T-helper 1 cell treated with Interleukin-12 subunit alpha and Interleukin-12 subunit beta and Interleukin-4 antibody, amounts not matched to agents 30 μg/mL and 1 μg/mL, for 36 hours (primary cell): ENCODE measurements at regions not wholly inside any gene's neighbourhood (a gene's known extent, or its start where the extent isn't known, plus 50 kb on each side); places are given as distances from the start of the nearest gene placed in this dataset.
"Not testable (repeated sequence)": the region's sequence is repeated elsewhere in the genome, so short reads cannot be mapped to it uniquely, and the experiment has no call there.

Experiments used
- H3K27ac Mint-ChIP-seq: one replicate; pipeline ENCODE4 v1.8.0; 2021; ENCODE audit warnings: mild to moderate bottlenecking, mixed read lengths
- H3K27me3 Mint-ChIP-seq: one replicate; pipeline ENCODE4 v1.8.0; 2021; ENCODE audit warnings: low read depth, mixed read lengths
- H3K36me3 Mint-ChIP-seq: one replicate; pipeline ENCODE4 v1.8.0; 2021; ENCODE audit warnings: low read depth, mixed read lengths
- H3K4me1 Mint-ChIP-seq: one replicate; pipeline ENCODE4 v1.8.0; 2021; ENCODE audit warnings: low read depth, mixed read lengths
- H3K4me3 Mint-ChIP-seq: one replicate; pipeline ENCODE4 v1.8.0; 2021; ENCODE audit warnings: mild to moderate bottlenecking, moderate library complexity, mixed read lengths
- H3K9me3 Mint-ChIP-seq: one replicate; pipeline ENCODE4 v1.8.0; 2021; ENCODE audit warnings: mixed read lengths

DNA sequence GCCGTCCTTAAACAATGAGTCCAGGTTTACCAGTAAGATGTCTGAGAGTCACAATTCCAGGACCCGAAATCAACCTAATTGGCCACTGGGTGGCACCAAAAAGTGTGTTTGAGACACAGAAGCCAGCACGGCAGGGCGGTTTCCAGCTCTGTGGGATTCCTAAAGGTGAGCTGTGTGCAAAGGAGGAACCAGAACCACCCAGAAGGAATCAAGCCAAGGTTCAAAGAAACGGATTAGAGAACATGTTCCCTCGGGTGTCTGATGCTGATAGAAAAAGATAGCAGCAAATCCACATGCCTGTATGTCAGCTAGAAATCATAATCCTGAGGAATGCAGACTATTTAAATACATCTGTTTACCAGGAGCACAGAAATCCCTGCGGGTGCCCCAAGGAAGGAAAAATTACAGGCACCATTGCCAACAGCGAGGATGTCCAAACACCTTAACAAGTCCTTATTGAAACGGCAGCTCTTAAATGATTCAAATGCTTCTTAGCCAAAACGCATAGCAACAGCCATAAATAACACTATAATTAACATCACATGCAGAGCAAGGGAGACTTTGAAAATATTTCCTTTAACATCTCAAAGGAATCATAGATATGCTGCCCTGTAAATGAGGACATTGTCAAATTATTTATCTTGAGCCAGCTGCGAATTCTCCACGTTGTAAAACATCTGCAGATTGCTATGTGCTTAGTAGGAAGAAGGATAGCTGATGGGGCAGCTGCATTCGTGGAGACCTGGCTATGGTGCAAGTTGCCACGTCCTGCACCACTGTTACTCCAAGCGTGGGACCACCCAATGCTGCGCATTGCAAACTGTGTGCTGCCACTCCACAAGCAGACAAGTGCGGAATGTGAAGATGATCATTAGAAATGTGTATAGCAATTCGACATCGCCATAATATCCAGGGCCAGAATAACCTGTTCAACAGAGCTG, 318.7 kb upstream of the NCKAP5 start:
- H3K27ac Mint-ChIP-seq = no peak overlapping the region
- no peaks in the 10 kb centered on the region for H3K36me3 Mint-ChIP-seq
- H3K9me3 Mint-ChIP-seq = no peaks in the 10 kb centered on the region
- peaks cover 15% of the 10 kb centered on the region for H3K27me3 Mint-ChIP-seq
- no peak overlapping the region for H3K4me3 Mint-ChIP-seq
- H3K4me1 Mint-ChIP-seq = no peaks in the 10 kb centered on the region

DNA sequence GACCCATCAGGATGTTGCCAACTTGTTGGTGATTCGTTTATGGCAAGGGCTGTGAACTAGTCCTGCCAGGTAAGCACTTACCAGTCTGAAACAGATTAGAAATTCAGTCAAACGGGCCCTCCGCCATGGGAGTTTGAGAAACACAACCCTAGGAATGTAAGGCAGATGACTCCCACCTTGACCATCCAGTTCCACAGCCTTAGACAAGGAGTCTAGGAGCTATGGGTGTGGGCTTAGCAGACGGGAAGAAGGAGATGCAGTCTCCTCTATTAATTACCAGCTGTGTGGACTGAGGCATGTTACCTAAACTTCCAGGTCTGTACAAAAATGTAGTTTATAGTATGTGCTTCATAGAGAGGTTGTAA, 319.4 kb upstream of the NCKAP5 start:
- H3K36me3 Mint-ChIP-seq = no peaks in the 10 kb centered on the region
- no peaks in the 10 kb centered on the region for H3K9me3 Mint-ChIP-seq
- no peak overlapping the region for H3K27ac Mint-ChIP-seq
- peaks cover 15% of the 10 kb centered on the region for H3K27me3 Mint-ChIP-seq
- no peak overlapping the region for H3K4me3 Mint-ChIP-seq
- H3K4me1 Mint-ChIP-seq = no peaks in the 10 kb centered on the region

DNA sequence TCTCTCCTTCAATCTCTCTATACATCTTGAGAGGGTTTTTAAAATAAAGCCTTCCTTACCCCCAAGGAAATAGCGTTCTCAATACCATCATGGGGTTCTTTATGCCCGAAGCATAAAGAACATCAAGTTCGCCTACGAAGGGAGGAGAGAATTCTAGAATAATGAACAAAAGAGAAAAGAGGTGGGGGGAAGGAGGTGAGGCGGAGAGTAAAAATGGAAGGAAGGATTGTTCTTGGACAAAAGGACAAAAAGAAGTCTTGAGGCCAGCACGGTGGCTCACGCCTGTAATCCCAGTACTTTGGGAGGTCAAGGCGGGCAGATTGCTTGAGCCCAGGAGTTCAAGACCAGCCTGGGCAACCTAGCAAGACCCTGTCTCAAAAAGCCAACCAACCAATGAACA, 319.8 kb upstream of the NCKAP5 start:
- Mint-ChIP-seq H3K27ac (no peak overlapping the region), H3K36me3 (no peaks in the 10 kb centered on the region), H3K4me1 (no peaks in the 10 kb centered on the region), H3K27me3 (peaks cover 15% of the 10 kb centered on the region), H3K9me3 (no peaks in the 10 kb centered on the region), H3K4me3 (no peak overlapping the region)

DNA sequence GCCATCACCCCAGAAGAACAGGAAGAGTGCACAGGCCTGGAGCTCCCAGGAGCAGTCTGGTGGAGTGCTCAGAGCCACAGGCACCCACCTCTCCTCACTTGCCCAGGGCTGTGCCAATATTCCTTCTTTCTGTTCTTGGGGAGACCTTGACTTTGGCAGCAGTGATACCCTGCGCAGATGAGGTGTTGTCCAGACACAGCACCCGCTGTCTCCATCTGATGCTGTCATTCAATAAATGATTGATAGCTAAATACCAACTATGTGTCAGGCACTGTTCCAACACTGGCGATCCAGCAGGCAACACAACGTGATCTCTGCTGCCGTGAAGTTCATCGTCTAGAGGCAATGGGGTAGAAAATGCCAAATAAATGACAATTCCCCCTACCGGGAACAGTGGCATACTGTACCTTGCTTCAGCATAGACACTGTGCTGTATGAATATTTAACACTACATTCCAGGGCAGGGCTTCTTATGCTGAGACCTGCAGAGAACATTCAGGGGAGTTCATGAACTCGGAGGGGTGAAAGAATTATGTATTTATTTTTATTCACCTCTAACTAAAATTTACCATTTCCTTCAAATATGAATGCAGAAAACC, 320.5 kb upstream of the NCKAP5 start:
- Mint-ChIP-seq H3K27ac (no peak overlapping the region), H3K36me3 (no peaks in the 10 kb centered on the region), H3K9me3 (no peaks in the 10 kb centered on the region), H3K4me1 (no peaks in the 10 kb centered on the region), H3K4me3 (no peak overlapping the region), H3K27me3 (peaks cover 15% of the 10 kb centered on the region)

DNA sequence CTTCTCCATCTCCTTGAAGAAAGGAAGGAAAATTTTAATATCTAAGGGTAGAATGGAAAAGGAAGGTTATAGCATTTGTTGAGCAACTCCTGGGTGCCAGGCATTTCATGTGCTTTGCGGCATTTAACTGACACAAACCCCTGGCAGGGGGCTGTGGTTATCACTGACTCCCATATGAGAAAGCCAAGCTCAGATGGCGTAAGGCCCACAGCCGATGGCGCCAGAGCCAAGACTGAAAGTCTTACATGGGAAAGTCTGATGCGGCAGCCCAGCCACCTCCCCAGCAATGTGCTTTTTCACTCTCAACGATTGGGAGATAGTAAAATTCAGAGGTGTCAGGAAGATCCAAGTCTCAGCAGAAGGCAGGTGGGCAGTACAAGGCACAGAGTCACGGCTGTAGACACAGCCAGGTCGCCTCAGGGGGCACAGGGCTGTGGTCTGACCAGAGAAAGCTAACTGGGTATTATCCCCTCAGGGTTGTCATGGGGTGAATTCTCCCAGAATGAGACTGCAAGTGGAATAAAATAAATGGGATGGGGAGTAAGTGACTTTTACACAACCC, 324.2 kb upstream of the NCKAP5 start:
- Mint-ChIP-seq H3K4me1 (no peaks in the 10 kb centered on the region), H3K36me3 (no peaks in the 10 kb centered on the region), H3K9me3 (no peaks in the 10 kb centered on the region), H3K4me3 (no peak overlapping the region), H3K27ac (no peak overlapping the region), H3K27me3 (peaks cover 5% of the 10 kb centered on the region)

DNA sequence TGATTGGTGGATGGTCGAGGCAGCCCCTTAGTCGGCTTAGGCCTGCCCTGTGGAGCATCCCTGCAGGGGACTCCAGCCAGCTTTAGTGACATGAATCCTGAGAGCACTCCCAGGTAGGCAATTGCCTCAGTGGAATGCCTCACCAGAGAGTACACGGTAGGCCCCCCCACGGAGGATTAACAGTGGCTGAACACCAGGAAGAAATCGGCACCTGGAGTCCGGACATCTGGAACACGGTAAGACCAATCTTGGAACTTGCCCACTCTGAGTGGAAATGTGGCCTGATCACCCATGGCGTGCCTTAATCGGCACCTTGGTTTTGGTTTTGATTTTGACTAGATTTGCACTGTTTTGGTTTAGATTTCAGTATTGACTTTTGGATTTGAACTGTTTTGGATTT, 326.2 kb upstream of the NCKAP5 start:
- H3K27me3 Mint-ChIP-seq = no peaks in the 10 kb centered on the region
- H3K27ac Mint-ChIP-seq = no peak overlapping the region
- H3K4me3 Mint-ChIP-seq = no peak overlapping the region
- H3K36me3 Mint-ChIP-seq = no peaks in the 10 kb centered on the region
- H3K4me1 Mint-ChIP-seq = no peaks in the 10 kb centered on the region
- H3K9me3 Mint-ChIP-seq = no peaks in the 10 kb centered on the region

DNA sequence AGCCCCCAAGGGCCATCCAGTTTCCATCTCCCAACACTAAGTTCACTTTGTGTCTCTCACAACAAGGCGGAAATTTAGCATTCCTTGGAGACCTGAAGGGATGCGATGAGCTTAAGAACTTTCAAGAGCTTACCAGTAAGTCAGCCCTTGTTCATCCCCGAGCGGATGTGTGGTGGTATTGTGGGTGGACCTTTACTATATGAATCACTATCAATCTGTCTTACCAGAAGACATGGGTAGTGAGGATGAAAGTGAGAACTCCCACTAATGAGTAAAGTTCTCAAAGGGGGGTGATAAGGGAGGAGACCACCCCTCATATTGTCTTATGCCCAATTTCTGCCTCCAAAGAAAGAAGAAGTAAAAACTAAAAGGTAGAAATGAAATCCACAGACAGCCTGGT, 329.6 kb upstream of the NCKAP5 start:
- not testable (repeated sequence) for H3K4me3 Mint-ChIP-seq, H3K9me3 Mint-ChIP-seq, H3K36me3 Mint-ChIP-seq, H3K27ac Mint-ChIP-seq, H3K4me1 Mint-ChIP-seq, H3K27me3 Mint-ChIP-seq

DNA sequence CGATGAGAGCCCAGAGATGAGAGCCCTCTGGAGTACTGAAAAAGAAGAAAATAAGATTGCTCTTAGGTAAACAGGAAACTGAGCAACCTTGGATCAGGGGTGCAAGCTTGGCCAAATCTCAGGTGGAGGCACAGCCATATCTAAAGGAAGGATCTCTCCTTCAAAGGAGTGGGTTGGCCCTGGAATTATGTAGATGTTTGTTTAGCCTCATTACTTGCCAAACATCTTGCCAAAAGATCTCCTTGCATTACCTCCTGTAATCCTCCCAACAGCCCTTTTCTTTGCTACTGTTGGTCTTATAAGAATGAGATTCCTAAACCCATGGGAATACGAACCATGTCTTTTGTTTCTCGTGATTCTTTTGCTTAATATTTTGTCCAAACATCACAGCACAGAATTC, 332.6 kb upstream of the NCKAP5 start:
- Mint-ChIP-seq H3K27ac (no peak overlapping the region), H3K27me3 (no peaks in the 10 kb centered on the region), H3K4me3 (no peak overlapping the region), H3K4me1 (no peaks in the 10 kb centered on the region), H3K36me3 (no peaks in the 10 kb centered on the region), H3K9me3 (no peaks in the 10 kb centered on the region)

DNA sequence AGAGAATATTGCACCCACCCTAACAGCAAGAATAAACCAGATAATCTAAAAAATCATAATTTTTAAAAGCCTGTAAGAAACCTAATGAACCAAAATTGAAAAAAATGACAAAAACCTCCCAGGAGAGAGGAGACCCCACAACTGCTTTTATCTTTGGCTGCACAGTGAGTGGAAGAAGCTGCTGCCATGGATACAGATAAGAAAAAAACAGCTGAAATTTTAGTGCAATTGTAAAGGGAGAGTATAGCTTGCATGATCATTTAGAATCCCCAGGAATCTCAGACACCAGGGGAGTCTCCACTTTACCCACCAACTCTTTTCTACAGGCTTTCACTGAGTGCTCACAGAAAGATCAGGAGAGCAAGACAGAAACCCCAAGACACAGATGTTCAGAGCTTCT, 338.1 kb upstream of the NCKAP5 start:
- H3K4me3 Mint-ChIP-seq = no peak overlapping the region
- no peaks in the 10 kb centered on the region for H3K27me3 Mint-ChIP-seq

DNA sequence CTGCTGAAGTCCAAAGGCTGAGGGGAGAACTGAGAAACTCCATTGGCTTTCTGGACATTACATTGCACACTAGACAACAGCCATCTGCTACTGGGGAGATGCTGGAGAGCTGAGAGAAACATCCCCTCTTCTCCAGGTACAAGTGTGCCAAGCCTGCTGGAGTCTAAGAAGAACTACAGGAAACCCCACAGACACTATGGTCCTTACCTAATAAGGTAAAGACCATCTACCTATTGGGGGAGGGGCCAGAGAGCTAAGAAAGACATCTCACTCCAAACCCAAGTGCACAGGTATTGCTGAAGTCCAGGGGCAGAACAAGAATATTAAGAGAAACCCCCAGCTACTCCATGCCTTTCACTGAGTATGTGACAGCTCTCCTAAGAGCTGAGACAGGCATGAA, 338.7 kb upstream of the NCKAP5 start:
- no peaks in the 10 kb centered on the region for H3K36me3 Mint-ChIP-seq
- H3K27ac Mint-ChIP-seq = no peak overlapping the region
- H3K4me3 Mint-ChIP-seq = no peak overlapping the region
- no peaks in the 10 kb centered on the region for H3K27me3 Mint-ChIP-seq
- H3K4me1 Mint-ChIP-seq = no peaks in the 10 kb centered on the region
- peaks cover 4% of the 10 kb centered on the region for H3K9me3 Mint-ChIP-seq

More for the DNA sequence above, 338.1 kb upstream of the NCKAP5 start:
- no peak overlapping the region for H3K27ac Mint-ChIP-seq
- H3K36me3 Mint-ChIP-seq = no peaks in the 10 kb centered on the region
- peaks cover 4% of the 10 kb centered on the region for H3K9me3 Mint-ChIP-seq
- no peaks in the 10 kb centered on the region for H3K4me1 Mint-ChIP-seq

DNA sequence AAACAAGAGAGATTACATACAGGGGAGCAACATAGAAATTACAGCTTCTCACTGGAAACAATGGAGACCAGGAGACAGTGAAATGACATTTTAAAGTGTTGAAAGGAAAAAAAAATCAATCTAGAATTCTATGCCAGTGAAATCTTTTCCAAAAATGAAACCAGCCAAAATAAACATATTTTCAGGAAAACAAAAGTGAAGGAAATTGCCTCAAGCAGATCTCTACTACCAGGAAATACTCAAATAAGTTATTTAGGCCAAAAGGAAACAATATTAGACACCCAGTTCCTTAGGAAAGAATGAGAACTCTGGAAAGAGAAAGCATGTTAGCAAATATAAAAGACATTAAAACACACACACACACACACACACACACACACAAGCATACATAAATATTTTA, 339.9 kb upstream of the NCKAP5 start:
- H3K27me3 Mint-ChIP-seq = no peaks in the 10 kb centered on the region
- H3K9me3 Mint-ChIP-seq = peaks cover 4% of the 10 kb centered on the region
- no peaks in the 10 kb centered on the region for H3K36me3 Mint-ChIP-seq
- no peak overlapping the region for H3K27ac Mint-ChIP-seq
- H3K4me3 Mint-ChIP-seq = no peak overlapping the region
- H3K4me1 Mint-ChIP-seq = no peaks in the 10 kb centered on the region

DNA sequence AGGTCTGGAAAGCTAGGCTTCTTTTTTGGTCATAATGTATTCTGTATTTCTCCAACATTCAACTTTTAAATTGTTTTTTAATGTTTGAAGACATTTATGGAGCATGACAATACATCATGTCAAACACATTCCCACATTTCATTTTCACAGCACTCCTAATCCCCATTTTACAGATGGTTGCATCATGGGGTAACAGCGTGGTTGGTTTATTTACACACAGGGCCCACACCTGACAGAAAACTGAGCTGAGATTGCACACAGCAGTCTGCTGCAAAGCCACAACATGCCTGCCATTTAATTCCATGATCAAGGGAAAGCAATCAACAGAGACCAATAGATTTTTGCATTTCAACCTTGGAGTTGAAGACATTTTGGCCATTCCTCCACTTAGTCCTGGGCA, 335.7 kb upstream of the MGAT5 start:
- Mint-ChIP-seq H3K27ac (no peak overlapping the region), H3K4me1 (no peaks in the 10 kb centered on the region), H3K27me3 (no peaks in the 10 kb centered on the region), H3K4me3 (no peak overlapping the region), H3K36me3 (no peaks in the 10 kb centered on the region), H3K9me3 (no peaks in the 10 kb centered on the region)

DNA sequence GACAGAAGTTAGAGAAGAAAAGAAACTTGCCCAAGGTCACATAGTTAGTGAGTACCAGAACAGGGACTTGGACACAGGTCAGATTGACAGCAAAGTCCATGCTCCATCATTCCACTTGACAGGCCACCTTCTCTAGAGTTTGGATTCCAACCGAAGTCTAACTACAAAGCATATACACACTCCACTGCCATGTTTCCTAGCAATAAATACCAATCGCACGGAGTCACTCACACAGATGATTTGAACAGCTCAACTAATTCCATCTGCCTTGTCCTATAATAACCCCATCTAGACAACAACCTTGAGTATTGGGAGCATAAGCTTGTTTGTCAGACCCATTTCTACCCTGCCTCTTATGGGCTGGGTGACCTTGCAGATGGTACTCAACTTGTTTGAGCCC, 334.6 kb upstream of the MGAT5 start:
- Mint-ChIP-seq H3K27ac (no peak overlapping the region), H3K4me3 (no peak overlapping the region), H3K9me3 (no peaks in the 10 kb centered on the region), H3K36me3 (no peaks in the 10 kb centered on the region), H3K4me1 (no peaks in the 10 kb centered on the region), H3K27me3 (no peaks in the 10 kb centered on the region)

DNA sequence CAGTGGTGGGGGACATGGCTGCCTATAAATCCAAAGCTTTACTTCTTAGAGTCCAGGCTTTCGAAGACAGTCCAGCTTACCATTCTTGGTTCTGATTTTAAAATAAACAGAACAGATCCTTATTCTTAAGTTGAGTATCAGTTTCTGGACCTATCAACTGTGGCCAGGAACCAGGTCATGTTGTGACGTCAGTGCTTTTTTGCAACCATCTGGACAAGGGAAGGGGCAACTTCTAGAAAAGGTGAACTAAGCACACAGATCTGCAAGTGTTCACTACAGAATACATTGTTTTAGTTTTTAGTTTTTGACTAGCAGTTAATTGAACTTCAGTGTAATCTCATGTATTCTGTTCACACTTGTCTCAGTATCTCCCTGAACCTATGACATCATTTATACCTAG, 326.0 kb upstream of the MGAT5 start:
- no peaks in the 10 kb centered on the region for H3K36me3 Mint-ChIP-seq
- H3K9me3 Mint-ChIP-seq = no peaks in the 10 kb centered on the region
- no peaks in the 10 kb centered on the region for H3K4me1 Mint-ChIP-seq
- H3K27ac Mint-ChIP-seq = no peak overlapping the region
- no peaks in the 10 kb centered on the region for H3K27me3 Mint-ChIP-seq
- H3K4me3 Mint-ChIP-seq = no peak overlapping the region

DNA sequence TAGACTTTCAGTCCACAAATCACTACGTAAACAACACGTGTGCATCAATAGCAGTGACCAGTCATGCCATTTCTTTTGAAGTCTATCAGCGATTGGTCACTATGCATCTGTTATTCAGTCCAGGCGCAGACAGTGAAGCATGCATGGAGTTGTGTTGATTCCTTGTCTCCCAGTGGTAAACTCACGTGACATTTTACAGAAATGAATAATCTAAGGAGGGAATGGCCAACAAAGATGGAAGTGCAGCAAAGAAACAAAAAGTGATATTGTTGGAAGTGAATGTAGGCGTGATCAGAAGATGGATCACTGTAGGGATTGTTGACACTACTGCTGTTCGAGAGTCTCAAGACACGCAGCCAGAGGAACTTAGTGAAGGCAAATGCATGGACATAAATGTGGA, 317.8 kb upstream of the MGAT5 start:
- Mint-ChIP-seq H3K4me3 (no peak overlapping the region), H3K27me3 (peaks cover 7% of the 10 kb centered on the region), H3K4me1 (no peaks in the 10 kb centered on the region), H3K27ac (no peak overlapping the region), H3K9me3 (no peaks in the 10 kb centered on the region), H3K36me3 (no peaks in the 10 kb centered on the region)
